Activated CD8-positive, alpha-beta memory T cell treated with anti-CD3 and anti-CD28 coated beads, Interleukin-2, amount 10 ng/mL, durations not matched to agents 7 days and 5 days (primary cell): ENCODE measurements at regions not wholly inside any gene's neighbourhood (a gene's known extent, or its start where the extent isn't known, plus 50 kb on each side); places are given as distances from the start of the nearest gene placed in this dataset.
"Not testable (repeated sequence)": the region's sequence is repeated elsewhere in the genome, so short reads cannot be mapped to it uniquely, and the experiment has no call there.

Experiments used
- ATAC-seq: fragments of 150-1000 bp; cut with Tn5 transposase; one replicate; pipeline ENCODE4 v1.10.0; 2021; ENCODE audit warnings: moderate library complexity
- CTCF ChIA-PET: fragments of 350-600 bp; sonication (Branson Sonifier 250); formaldehyde crosslinking; loops from one replicate; lab custom pipeline; 2021; ENCODE audit warnings: antibody characterized with exemption; lab: Charles Lee
- DNase-seq: peaks from one replicate; pipeline ENCODE4 v3.0.0-alpha.2; 2020
- H3K27ac Mint-ChIP-seq: one replicate; pipeline ENCODE4 v1.8.0; 2021; ENCODE audit warnings: mild to moderate bottlenecking, mixed read lengths
- H3K27me3 Mint-ChIP-seq: one replicate; pipeline ENCODE4 v1.8.0; 2021; ENCODE audit warnings: mixed read lengths
- H3K36me3 Mint-ChIP-seq: one replicate; pipeline ENCODE4 v1.8.0; 2021; ENCODE audit warnings: mild to moderate bottlenecking, mixed read lengths
- H3K4me1 Mint-ChIP-seq: one replicate; pipeline ENCODE4 v1.8.0; 2021; ENCODE audit warnings: mixed read lengths
- H3K4me3 Mint-ChIP-seq: one replicate; pipeline ENCODE4 v1.8.0; 2021; ENCODE audit warnings: mild to moderate bottlenecking, moderate library complexity, mixed read lengths
- H3K9me3 Mint-ChIP-seq: one replicate; pipeline ENCODE4 v1.8.0; 2022; ENCODE audit warnings: low read depth, mixed read lengths

DNA sequence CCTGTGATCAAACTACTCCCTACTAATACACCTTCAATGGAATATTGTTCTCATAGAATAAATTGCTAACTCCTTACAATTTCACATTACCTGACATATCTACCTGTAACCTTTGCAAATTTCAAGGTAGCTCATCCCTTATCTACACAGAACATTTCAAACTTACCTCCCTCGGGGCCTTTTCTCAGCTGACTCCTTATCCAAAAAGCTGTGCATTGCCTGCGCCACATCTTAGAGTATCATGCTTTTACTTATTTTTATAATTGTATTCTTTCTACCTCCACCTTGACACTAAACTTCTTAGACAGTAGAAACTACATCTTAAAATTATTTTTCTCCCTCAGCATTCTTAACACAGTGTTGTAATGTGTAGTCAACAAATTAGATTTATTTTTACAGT lies 198.5 kb downstream of the FBXO8 start:
- no peak overlapping the region for H3K27ac Mint-ChIP-seq
- DNase-seq (no peak), ATAC-seq (no peak)
- no peaks in the 10 kb centered on the region for H3K9me3 Mint-ChIP-seq
- CTCF ChIA-PET: no interaction called here
- no peaks in the 10 kb centered on the region for H3K4me1 Mint-ChIP-seq
- peaks cover 3% of the 10 kb centered on the region for H3K27me3 Mint-ChIP-seq
- no peaks in the 10 kb centered on the region for H3K36me3 Mint-ChIP-seq
- no peak overlapping the region for H3K4me3 Mint-ChIP-seq

DNA sequence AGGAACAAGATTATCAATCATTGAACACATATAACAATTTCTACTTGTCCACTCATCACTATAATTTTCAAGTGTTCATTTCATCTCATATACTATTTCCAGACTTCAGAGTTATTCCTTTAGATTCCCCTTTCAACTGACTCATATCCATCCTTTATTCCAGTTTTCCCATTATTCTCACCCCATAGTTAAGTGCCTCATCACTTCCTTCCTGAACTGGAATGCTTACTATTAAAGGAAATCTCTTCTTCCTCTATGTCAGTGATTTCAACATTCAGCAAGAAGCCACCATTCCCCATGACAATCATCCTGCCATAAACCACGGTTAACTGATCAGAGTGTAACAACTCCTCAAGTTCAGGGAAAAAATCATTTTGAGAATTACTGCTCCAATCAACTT lies 198.9 kb downstream of the FBXO8 start:
- DNase-seq (no peak), ATAC-seq (no peak)
- no peaks in the 10 kb centered on the region for H3K36me3 Mint-ChIP-seq
- no peak overlapping the region for H3K4me3 Mint-ChIP-seq
- H3K27ac Mint-ChIP-seq: no peak overlapping the region
- CTCF ChIA-PET: no interaction called here
- peaks cover 3% of the 10 kb centered on the region for H3K27me3 Mint-ChIP-seq
- H3K9me3 Mint-ChIP-seq: no peaks in the 10 kb centered on the region
- H3K4me1 Mint-ChIP-seq: no peaks in the 10 kb centered on the region

DNA sequence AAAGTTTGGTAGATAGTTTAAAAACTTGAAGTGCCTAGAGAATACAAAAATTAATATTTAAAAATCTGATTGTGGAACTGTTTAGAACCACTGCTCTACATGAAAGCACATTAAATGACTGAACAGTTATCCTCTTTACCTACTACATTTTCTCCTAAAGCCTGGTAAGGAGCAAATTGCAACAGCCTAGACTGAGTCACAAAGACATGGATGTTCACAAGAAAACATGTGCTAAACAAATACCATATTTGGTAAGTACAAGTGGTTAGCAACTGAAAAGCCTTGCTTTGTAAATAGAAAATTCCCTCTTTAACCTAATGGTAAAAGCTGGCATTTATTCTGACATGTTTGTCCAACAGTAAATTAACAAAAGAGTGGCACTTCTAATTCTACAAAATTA lies 203.1 kb downstream of the FBXO8 start:
- Mint-ChIP-seq H3K27ac (no peak overlapping the region), H3K36me3 (no peaks in the 10 kb centered on the region), H3K27me3 (no peaks in the 10 kb centered on the region), H3K9me3 (no peaks in the 10 kb centered on the region), H3K4me1 (no peaks in the 10 kb centered on the region), H3K4me3 (no peak overlapping the region)
- ATAC-seq (no peak), DNase-seq (no peak)
- CTCF ChIA-PET: no interaction called here

DNA sequence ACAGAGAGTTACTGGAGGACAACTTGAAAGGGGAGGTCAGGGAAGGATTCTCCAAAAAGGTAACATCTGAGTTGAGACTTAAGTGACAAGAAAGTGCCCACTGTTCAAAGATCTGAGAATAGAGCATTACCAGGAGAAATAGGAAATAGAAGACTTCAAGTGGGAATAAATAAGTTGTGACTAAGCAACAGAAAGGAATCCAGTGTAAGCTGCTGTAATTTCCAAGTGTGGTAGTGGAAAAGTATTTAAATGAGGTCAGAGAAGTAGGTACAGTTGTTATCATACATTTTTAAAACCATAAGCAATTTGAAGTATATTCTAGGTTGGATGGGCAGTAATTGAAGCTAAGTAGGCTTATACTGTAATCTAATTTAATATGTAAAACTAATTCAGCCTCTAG lies 211.9 kb downstream of the FBXO8 start:
- CTCF ChIA-PET: no interaction called here
- H3K27me3 Mint-ChIP-seq: no peaks in the 10 kb centered on the region
- DNase-seq (no peak), ATAC-seq (no peak)
- H3K4me3 Mint-ChIP-seq: no peak overlapping the region
- no peak overlapping the region for H3K27ac Mint-ChIP-seq
- no peaks in the 10 kb centered on the region for H3K4me1 Mint-ChIP-seq
- H3K36me3 Mint-ChIP-seq: no peaks in the 10 kb centered on the region
- no peaks in the 10 kb centered on the region for H3K9me3 Mint-ChIP-seq

DNA sequence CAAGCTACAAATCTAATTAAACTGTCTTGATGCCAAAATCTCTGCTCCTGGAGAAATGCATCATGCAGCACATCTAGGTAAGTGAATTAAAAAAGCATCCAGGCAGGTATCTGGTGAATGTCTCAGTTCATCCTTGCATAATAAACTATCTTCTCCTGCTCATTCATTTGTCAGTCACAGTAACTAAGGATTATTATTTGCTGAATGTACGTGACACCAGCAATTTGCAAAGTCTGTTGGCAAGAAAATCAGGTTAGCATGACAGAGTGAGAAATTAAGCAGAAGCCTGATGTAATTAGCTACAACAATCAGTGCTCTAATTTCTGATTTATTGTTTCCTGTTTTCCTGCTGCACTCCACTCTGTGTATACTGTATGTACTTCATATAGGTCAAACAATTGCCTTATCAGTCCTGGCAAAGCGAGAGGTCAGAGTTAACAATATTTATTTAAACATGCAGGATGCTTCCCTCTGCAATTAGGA lies 213.6 kb downstream of the FBXO8 start:
- Mint-ChIP-seq H3K27me3 (no peaks in the 10 kb centered on the region), H3K36me3 (no peaks in the 10 kb centered on the region), H3K27ac (no peak overlapping the region), H3K4me3 (no peak overlapping the region), H3K9me3 (no peaks in the 10 kb centered on the region), H3K4me1 (no peaks in the 10 kb centered on the region)
- ATAC-seq (no peak), DNase-seq (no peak)
- CTCF ChIA-PET: no interaction called here

DNA sequence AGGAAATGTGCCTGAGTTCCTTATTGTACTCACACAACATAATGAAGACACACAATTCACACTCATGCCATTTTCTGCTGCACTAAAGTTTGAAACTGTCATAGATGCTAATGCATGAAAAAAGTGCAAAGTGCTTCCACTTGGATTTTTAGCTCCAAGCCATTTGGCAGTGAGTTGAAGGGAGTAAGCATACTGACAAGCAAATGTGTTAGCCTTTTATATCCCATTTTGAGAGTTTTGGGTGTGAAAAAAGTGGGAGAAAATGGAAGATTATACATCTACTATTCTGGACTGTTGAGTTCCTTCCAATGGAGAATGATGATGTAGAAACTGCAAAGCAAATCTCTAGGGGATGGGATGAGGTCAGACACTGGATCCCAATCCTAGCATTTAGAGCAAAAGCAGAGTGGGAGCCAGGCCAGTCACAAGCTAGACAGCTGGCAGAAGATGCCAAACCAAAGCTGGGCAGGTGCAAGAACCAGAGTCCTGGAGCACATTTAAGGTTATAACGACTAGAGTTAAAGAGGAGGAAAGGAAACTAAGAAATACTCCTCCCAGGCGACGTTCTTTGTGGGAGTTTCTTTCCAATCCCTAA lies 216.8 kb downstream of the FBXO8 start:
- Mint-ChIP-seq H3K27me3 (no peaks in the 10 kb centered on the region), H3K4me1 (no peaks in the 10 kb centered on the region), H3K9me3 (no peaks in the 10 kb centered on the region), H3K27ac (no peak overlapping the region), H3K36me3 (no peaks in the 10 kb centered on the region), H3K4me3 (no peak overlapping the region)
- ATAC-seq (no peak), DNase-seq (no peak)
- CTCF ChIA-PET: no interaction called here

DNA sequence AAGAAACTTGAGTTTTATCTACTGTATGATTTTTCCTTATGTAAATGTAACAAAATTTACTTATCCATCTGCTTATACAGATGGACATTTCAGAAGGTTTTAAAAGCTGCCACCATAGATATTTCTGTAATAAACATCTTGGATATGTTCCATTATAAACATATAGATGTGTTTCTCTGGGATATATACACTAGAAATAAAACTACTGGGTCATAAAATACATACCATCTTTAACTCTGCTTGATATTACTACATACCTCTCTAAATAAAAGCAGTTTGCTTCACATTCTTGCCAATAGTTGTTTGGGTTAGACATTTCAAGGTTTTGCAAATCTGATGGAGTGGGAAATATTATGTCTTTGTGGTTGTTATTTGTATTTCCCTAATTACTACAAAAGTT lies 220.6 kb downstream of the FBXO8 start:
- Mint-ChIP-seq H3K27ac (no peak overlapping the region), H3K4me3 (no peak overlapping the region)
- ATAC-seq: no peak

DNA sequence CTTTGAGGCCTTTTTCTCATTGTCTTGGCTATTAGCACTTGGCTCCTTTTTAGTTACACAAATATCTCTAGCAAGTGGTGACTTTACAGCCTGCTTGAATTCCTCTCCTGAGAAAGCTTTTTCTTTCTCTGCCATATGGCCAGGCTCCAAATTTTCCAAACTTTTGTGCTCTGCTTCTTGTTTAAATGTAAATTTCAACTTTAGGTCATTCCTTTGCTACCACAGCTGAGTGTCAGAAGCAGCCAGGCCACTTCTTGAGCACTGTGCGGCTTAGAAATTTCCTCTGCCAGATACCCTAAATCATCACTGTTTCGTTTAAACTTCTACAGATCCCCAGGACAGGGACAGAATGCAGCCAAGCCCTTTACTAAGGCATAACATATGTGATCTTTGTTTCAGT lies 222.4 kb downstream of the FBXO8 start:
- Mint-ChIP-seq H3K36me3 (no peaks in the 10 kb centered on the region), H3K9me3 (no peaks in the 10 kb centered on the region), H3K4me1 (no peaks in the 10 kb centered on the region), H3K27ac (no peak overlapping the region), H3K27me3 (no peaks in the 10 kb centered on the region), H3K4me3 (no peak overlapping the region)
- no peak for ATAC-seq
- no peak for DNase-seq
- CTCF ChIA-PET: no interaction called here

More for the DNA sequence above, 220.6 kb downstream of the FBXO8 start:
- no peak for DNase-seq
- no peaks in the 10 kb centered on the region for H3K27me3 Mint-ChIP-seq
- H3K9me3 Mint-ChIP-seq: no peaks in the 10 kb centered on the region
- H3K4me1 Mint-ChIP-seq: no peaks in the 10 kb centered on the region
- CTCF ChIA-PET: no interaction called here
- no peaks in the 10 kb centered on the region for H3K36me3 Mint-ChIP-seq

DNA sequence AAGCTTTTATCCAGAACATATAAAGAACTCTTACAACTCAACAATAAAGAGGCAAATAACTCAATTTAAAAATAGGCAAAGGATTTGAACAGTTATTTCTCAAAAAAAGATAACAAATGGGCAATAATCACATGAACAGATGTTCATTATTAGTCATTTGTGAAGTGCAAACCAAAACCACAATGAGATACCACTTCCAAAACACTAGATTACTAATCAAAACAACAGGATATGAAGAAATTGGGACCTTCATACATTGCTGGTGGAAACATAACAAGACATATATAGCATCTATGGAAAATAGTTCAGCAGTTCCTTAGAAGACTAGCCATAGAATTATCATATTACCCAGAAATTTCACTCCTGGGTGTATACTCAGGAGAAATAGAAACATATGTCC lies 224.6 kb downstream of the FBXO8 start:
- Mint-ChIP-seq H3K36me3 (no peaks in the 10 kb centered on the region), H3K9me3 (no peaks in the 10 kb centered on the region), H3K4me1 (no peaks in the 10 kb centered on the region), H3K27me3 (no peaks in the 10 kb centered on the region), H3K4me3 (no peak overlapping the region), H3K27ac (no peak overlapping the region)
- ATAC-seq (no peak), DNase-seq (no peak)
- CTCF ChIA-PET: no interaction called here

DNA sequence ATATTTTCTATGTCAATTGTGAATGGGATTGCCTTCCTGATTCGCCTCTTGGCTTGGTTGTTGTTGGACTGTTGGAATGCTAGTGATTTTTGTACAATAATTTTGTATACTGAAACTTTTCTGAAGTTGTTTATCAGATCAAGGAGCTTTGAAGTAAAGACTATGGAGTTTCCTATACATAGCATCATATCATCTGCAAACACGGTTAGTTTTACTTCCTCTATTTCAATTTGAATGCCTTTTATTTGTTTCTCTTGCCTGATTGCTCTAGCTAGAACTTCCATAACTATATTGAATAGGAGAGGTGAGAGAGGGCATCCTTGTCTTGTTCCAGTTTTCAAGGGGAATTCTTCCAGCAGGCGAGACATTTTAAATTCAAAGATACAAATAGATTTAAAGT lies 226.5 kb downstream of the FBXO8 start:
- Mint-ChIP-seq H3K9me3 (no peaks in the 10 kb centered on the region), H3K4me3 (no peak overlapping the region), H3K36me3 (no peaks in the 10 kb centered on the region), H3K27me3 (no peaks in the 10 kb centered on the region), H3K27ac (no peak overlapping the region), H3K4me1 (no peaks in the 10 kb centered on the region)
- no peak for ATAC-seq
- DNase-seq: no peak
- CTCF ChIA-PET: no interaction called here

DNA sequence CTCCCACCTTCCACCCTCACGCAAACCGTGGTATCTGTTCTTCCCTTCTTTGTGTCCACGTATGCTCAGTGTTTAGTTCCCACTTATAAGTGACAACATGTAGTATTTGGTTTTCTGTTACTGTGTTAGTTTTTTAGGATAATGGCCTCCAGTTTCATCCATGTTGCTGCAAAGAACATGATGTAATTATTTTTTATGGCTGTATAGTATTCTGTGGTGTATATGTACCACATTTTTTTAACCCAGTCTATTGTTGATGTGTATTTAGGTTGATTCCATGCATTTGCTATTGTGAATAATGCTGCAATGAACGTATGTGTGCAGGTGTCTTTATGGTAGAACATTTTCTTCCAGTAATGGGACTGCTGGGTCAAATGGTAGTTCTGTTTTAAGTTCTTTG lies 228.1 kb downstream of the FBXO8 start:
- DNase-seq (no peak), ATAC-seq (no peak)
- no peaks in the 10 kb centered on the region for H3K9me3 Mint-ChIP-seq
- H3K27ac Mint-ChIP-seq: no peak overlapping the region
- CTCF ChIA-PET: no interaction called here
- H3K27me3 Mint-ChIP-seq: no peaks in the 10 kb centered on the region
- H3K36me3 Mint-ChIP-seq: no peaks in the 10 kb centered on the region
- no peak overlapping the region for H3K4me3 Mint-ChIP-seq
- H3K4me1 Mint-ChIP-seq: no peaks in the 10 kb centered on the region

DNA sequence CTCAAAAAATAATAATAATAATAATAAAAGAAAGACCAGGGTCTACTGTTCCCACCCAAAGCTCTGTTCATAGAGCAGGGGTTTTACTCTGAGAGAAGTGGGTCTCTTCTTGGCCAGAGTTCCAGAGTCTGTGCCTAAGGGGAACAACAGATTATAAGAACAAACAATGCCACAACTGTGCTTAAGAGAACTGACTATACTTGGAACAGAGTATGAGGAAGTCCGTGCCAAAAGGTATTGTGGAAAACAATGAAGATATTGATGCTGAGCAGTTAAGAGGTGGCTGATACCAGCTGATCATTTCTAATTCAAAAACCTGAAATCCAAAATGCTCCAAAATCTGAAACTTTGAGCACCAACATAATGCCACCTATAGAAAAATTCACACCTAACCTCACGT lies 229.6 kb downstream of the FBXO8 start:
- no peaks in the 10 kb centered on the region for H3K27me3 Mint-ChIP-seq
- H3K27ac Mint-ChIP-seq: no peak overlapping the region
- CTCF ChIA-PET: no interaction called here
- H3K9me3 Mint-ChIP-seq: no peaks in the 10 kb centered on the region
- no peak overlapping the region for H3K4me3 Mint-ChIP-seq
- H3K36me3 Mint-ChIP-seq: no peaks in the 10 kb centered on the region
- no peaks in the 10 kb centered on the region for H3K4me1 Mint-ChIP-seq
- DNase-seq: no peak
- no peak for ATAC-seq

DNA sequence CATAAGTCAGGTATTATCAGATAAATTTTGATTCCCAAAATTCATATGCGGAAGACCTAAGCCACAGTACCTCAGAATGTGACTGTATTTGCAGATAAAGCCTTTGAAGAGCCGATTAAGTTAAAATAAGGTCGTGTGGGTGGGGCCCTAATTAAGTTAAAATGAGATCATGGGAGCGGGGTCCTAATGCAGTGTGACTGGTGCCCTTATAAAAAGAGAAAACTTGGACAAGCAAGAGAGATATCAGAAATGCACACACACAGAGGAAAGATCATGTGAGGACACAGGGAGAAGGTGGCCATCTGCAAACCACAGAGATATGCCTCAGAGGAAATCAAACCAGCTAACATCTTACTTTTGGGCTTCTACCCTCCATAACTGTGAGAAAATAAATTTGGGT lies 236.1 kb downstream of the FBXO8 start:
- DNase-seq (no peak), ATAC-seq (no peak)
- Mint-ChIP-seq H3K4me1 (no peaks in the 10 kb centered on the region), H3K36me3 (no peaks in the 10 kb centered on the region), H3K4me3 (no peak overlapping the region), H3K27ac (no peak overlapping the region), H3K9me3 (no peaks in the 10 kb centered on the region), H3K27me3 (no peaks in the 10 kb centered on the region)
- CTCF ChIA-PET: no interaction called here

DNA sequence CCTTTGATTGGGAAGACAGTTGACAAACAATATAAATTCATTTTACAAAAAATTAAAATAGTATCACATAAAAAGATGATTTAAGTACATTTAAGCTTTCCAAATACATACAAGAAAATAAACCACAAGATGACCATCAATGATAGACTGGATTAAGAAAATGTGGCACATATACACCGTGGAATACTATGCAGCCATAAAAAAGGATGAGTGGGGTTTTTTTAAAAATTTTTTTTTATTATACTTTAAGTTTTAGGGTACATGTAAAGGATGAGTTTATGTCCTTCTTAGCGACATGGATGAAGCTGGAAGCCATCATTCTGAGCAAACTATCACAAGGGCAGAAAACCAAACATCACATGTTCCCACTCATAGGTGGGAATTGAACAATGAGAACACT lies 237.6 kb downstream of the FBXO8 start:
- DNase-seq, H3K4me3 Mint-ChIP-seq, H3K9me3 Mint-ChIP-seq, H3K4me1 Mint-ChIP-seq, H3K36me3 Mint-ChIP-seq, CTCF ChIA-PET, ATAC-seq, H3K27me3 Mint-ChIP-seq, H3K27ac Mint-ChIP-seq: not testable (repeated sequence)

DNA sequence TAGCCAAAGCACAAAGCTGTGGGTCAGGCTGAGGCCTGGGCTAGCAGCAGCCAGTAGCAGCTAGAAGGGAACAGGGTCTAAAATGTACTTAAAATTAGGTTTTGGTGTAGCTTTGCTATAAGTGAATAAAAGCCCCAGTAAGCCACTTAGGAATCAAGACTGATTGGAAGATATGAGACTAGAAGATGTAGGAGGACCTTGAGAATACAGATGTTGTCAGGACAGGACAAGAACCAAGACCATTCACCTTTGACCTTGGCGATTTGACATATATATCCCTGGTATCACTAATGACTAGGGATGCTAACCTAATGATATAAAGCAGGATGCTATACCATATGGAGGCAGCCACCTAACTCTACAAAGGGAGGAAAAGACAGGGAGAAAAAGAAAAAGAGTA lies 238.1 kb downstream of the FBXO8 start:
- DNase-seq (no peak), ATAC-seq (no peak)
- Mint-ChIP-seq H3K9me3 (no peaks in the 10 kb centered on the region), H3K27ac (no peak overlapping the region), H3K4me3 (no peak overlapping the region), H3K4me1 (no peaks in the 10 kb centered on the region), H3K36me3 (no peaks in the 10 kb centered on the region), H3K27me3 (no peaks in the 10 kb centered on the region)
- CTCF ChIA-PET: no interaction called here
